Fibroblast of the conjunctiva (primary cell): ENCODE measurements at regions not wholly inside any gene's neighbourhood (a gene's known extent, or its start where the extent isn't known, plus 50 kb on each side); places are given as distances from the start of the nearest gene placed in this dataset.
A peak's percentile ranks its signal among the peaks of the same experiment; 100 is the strongest.

ENCODE experiments used
- DNase-seq: peaks from one replicate; pipeline ENCODE4 v3.0.0-alpha.2; 2010; ENCODE audit warnings: low read depth

GRCh38 chr3:29064085-29064484, 216.8 kb upstream of the RBMS3 start:
- DNase-seq: no peak

- DNase-seq: peak; percentile 95
These were observed 215.6 kb upstream of the RBMS3 start for GRCh38 chr3:29065211-29065785.

- no peak for DNase-seq
These were observed 213.9 kb upstream of the RBMS3 start for GRCh38 chr3:29067007-29067406.

GRCh38 chr3:29070959-29071634, 209.8 kb upstream of the RBMS3 start:
- no peak for DNase-seq

- DNase-seq: peak; percentile 69
These were observed 208.3 kb upstream of the RBMS3 start for GRCh38 chr3:29072611-29073010.

- no peak for DNase-seq
These were observed 203.5 kb upstream of the RBMS3 start for GRCh38 chr3:29077356-29077755.

- no peak for DNase-seq
These were observed 201.5 kb upstream of the RBMS3 start for GRCh38 chr3:29079358-29079757.

GRCh38 chr3:29080967-29081366, 199.9 kb upstream of the RBMS3 start:
- DNase-seq: no peak

GRCh38 chr3:29083081-29083480, 197.8 kb upstream of the RBMS3 start:
- DNase-seq: no peak

GRCh38 chr3:29083676-29084075, 197.2 kb upstream of the RBMS3 start:
- DNase-seq: no peak

GRCh38 chr3:29088579-29088978, 192.3 kb upstream of the RBMS3 start:
- no peak for DNase-seq

- no peak for DNase-seq
These were observed 189.8 kb upstream of the RBMS3 start for GRCh38 chr3:29090912-29091597.

GRCh38 chr3:29091599-29092189, 189.2 kb upstream of the RBMS3 start:
- no peak for DNase-seq

GRCh38 chr3:29092348-29092747, 188.5 kb upstream of the RBMS3 start:
- no peak for DNase-seq

GRCh38 chr3:29099296-29099695, 181.6 kb upstream of the RBMS3 start:
- no peak for DNase-seq

GRCh38 chr3:29099775-29100174, 181.1 kb upstream of the RBMS3 start:
- DNase-seq: no peak

GRCh38 chr3:29100292-29100691, 180.6 kb upstream of the RBMS3 start:
- no peak for DNase-seq

- DNase-seq: no peak
These were observed 152.9 kb upstream of the RBMS3 start for GRCh38 chr3:29128001-29128400.

GRCh38 chr3:29137601-29138000, 143.3 kb upstream of the RBMS3 start:
- DNase-seq: no peak

- DNase-seq: no peak
These were observed 142.7 kb upstream of the RBMS3 start for GRCh38 chr3:29138171-29138570.

- DNase-seq: no peak
These were observed 140.2 kb upstream of the RBMS3 start for GRCh38 chr3:29140666-29141065.

GRCh38 chr3:29141197-29141917, 139.5 kb upstream of the RBMS3 start:
- DNase-seq: no peak

GRCh38 chr3:29141918-29142275, 139.0 kb upstream of the RBMS3 start:
- no peak for DNase-seq
